ENCODE measurements at regions not wholly inside any gene's neighbourhood (a gene's known extent, or its start where the extent isn't known, plus 50 kb on each side); places are given as distances from the start of the nearest gene placed in this dataset.
A peak's percentile ranks its signal among the peaks of the same experiment; 100 is the strongest.

GRCh38 chr1:209323743-209324142 is 259.8 kb upstream of the CAMK1G start:
- no peak for DNase-seq (ENCODE audit: low read depth)
- no peak for TF ChIP-seq CTCF (IDR thresholded peaks at IDR 0.05; ENCODE audit: control insufficient read depth, insufficient read depth, low read depth, low read length, missing control alignments)
- no peak overlapping the region for H3K4me3 ChIP-seq (ENCODE audit: control insufficient read depth, low read depth, low read length)

GRCh38 chr1:209324901-209325871 is 258.3 kb upstream of the CAMK1G start:
- no peak overlapping the region for H3K4me3 ChIP-seq (ENCODE audit: control insufficient read depth, low read depth, low read length)
- no peak for DNase-seq (ENCODE audit: low read depth)

GRCh38 chr1:209326076-209326475 is 257.4 kb upstream of the CAMK1G start:
- DNase-seq (ENCODE audit: low read depth), result no peak
- no peak for TF ChIP-seq CTCF (IDR thresholded peaks at IDR 0.05; ENCODE audit: control insufficient read depth, insufficient read depth, low read depth, low read length, missing control alignments)
- H3K4me3 ChIP-seq (ENCODE audit: control insufficient read depth, low read depth, low read length), result no peak overlapping the region

More at GRCh38 chr1:209324901-209325871, 258.3 kb upstream of the CAMK1G start:
- no peak for TF ChIP-seq CTCF (IDR thresholded peaks at IDR 0.05; ENCODE audit: control insufficient read depth, insufficient read depth, low read depth, low read length, missing control alignments)

GRCh38 chr1:209326831-209327230 is 256.7 kb upstream of the CAMK1G start:
- H3K4me3 ChIP-seq (ENCODE audit: control insufficient read depth, low read depth, low read length), result no peak overlapping the region
- no peak for TF ChIP-seq CTCF (IDR thresholded peaks at IDR 0.05; ENCODE audit: control insufficient read depth, insufficient read depth, low read depth, low read length, missing control alignments)
- no peak for DNase-seq (ENCODE audit: low read depth)

- no peak for TF ChIP-seq CTCF (IDR thresholded peaks at IDR 0.05; ENCODE audit: control insufficient read depth, insufficient read depth, low read depth, low read length, missing control alignments)
- no peak for DNase-seq (ENCODE audit: low read depth)
- H3K4me3 ChIP-seq (ENCODE audit: control insufficient read depth, low read depth, low read length), result no peak overlapping the region
These were observed 255.3 kb upstream of the CAMK1G start for GRCh38 chr1:209328196-209328595.

GRCh38 chr1:209335178-209335577 is 248.3 kb upstream of the CAMK1G start:
- TF ChIP-seq CTCF (IDR thresholded peaks at IDR 0.05; ENCODE audit: control insufficient read depth, insufficient read depth, low read depth, low read length, missing control alignments), result peak; percentile 84
- no peak overlapping the region for H3K4me3 ChIP-seq (ENCODE audit: control insufficient read depth, low read depth, low read length)
- DNase-seq (ENCODE audit: low read depth), result no peak

All from AG09309 (cell line).